DOHH2 (cell line): ENCODE measurements at regions not wholly inside any gene's neighbourhood (a gene's known extent, or its start where the extent isn't known, plus 50 kb on each side); places are given as distances from the start of the nearest gene placed in this dataset.
"Not testable (repeated sequence)": the region's sequence is repeated elsewhere in the genome, so short reads cannot be mapped to it uniquely, and the experiment has no call there.

Experiments
- CTCF ChIP-seq: fragments of 200-600 bp; sonication (generic); IDR thresholded peaks from one replicate; pipeline ENCODE4 v1.5.1; 2014; ENCODE audit warnings: antibody characterized with exemption, mild to moderate bottlenecking, low read depth, low read length; ENCODE audit not compliant: poor library complexity, severe bottlenecking
- EZH2phosphoT487 ChIP-seq: fragments of 200-600 bp; sonication (generic); IDR thresholded peaks from 2 replicates; pipeline ENCODE4 v1.6.1; 2017; ENCODE audit warnings: borderline replicate concordance, mild to moderate bottlenecking, antibody characterized with exemption, low read length, moderate library complexity, mixed read lengths

- not testable (repeated sequence) for TF ChIP-seq CTCF, EZH2phosphoT487
Observed at GRCh38 chr5:158227314-158227713, 368.4 kb upstream of the CLINT1 start.
